Transverse colon (tissue), 4 donors: ENCODE measurements at regions not wholly inside any gene's neighbourhood (a gene's known extent, or its start where the extent isn't known, plus 50 kb on each side); places are given as distances from the start of the nearest gene placed in this dataset.

Source experiments
- DNase-seq: peaks from one replicate; pipeline ENCODE4 v3.0.0-alpha.2; 2019
- H3K27ac ChIP-seq, 4 donors: fragments of 200-600 bp; sonication (generic); 2 replicates each; pipeline ENCODE4 v1.5.1; 2016 to 2018; ENCODE audit warnings: inconsistent platforms in 4 of 4
- H3K27me3 ChIP-seq: fragments of 200-600 bp; sonication (generic); 2 replicates; pipeline ENCODE4 v1.5.1; 2017; ENCODE audit warnings: inconsistent platforms
- H3K36me3 ChIP-seq, 4 donors: fragments of 200-600 bp; sonication (generic); 2 replicates each; pipeline ENCODE4 v1.5.1; 2017 to 2019; ENCODE audit warnings: inconsistent platforms in 4 of 4
- H3K4me1 ChIP-seq, 4 donors: fragments of 200-600 bp; sonication (generic); 2 replicates each; pipeline ENCODE4 v1.5.1; 2017 to 2020; ENCODE audit warnings: inconsistent platforms in 4 of 4
- H3K4me3 ChIP-seq, 4 donors: fragments of 200-600 bp; sonication (generic); 1 replicate in 1 of 4; 2 replicates in 3 of 4; pipeline versions ENCODE4 v1.5.1 to v1.6.1; 2017 to 2019; ENCODE audit warnings: inconsistent platforms in 4 of 4
- H3K9me3 ChIP-seq, 2 donors: fragments of 200-600 bp; sonication (generic); 2 replicates each; pipeline ENCODE4 v1.5.1; 2017 to 2019; ENCODE audit warnings: inconsistent platforms in 2 of 2
- CTCF ChIP-seq, 5 experiments: fragments of 200-600 bp in 3 of 5; fragments of 450-650 bp in 2 of 5; sonication (generic) in 3 of 5; IDR thresholded peaks; 1 replicate in 2 of 5; 2 replicates in 3 of 5; pipeline ENCODE4 v1.5.1; 2016 to 2017; ENCODE audit warnings: antibody characterized with exemption in 5 of 5, inconsistent platforms in 3 of 5, mild to moderate bottlenecking in 2 of 5, moderate library complexity in 1 of 5
- EP300 ChIP-seq: sonication (generic); formaldehyde crosslinking; IDR thresholded peaks from one replicate; pipeline ENCODE4 v1.6.1; 2017; ENCODE audit warnings: antibody characterized with exemption, low read depth
- POLR2A ChIP-seq: fragments of 450-650 bp; IDR thresholded peaks from one replicate; pipeline ENCODE4 v1.6.1; 2016; ENCODE audit warnings: antibody characterized with exemption, mild to moderate bottlenecking, moderate library complexity
- POLR2AphosphoS5 ChIP-seq, 3 donors: sonication (generic); formaldehyde crosslinking; IDR thresholded peaks; one replicate each; pipeline ENCODE4 v1.6.1; 2016; ENCODE audit warnings: antibody characterized with exemption in 3 of 3
- WGBS, 2 donors: methylation state at CpG; one replicate each; pipeline ENCODE4 v1.1.5; 2018; ENCODE audit warnings: low coverage in 1 of 2; 5-methylcytosine and 5-hydroxymethylcytosine counted together
- in situ Hi-C, 4 donors: fragments of 200-750 bp; cut with MboI; loops; one replicate each; pipeline versions ENCODE4 v1.15.0 to v1.15.1; 2017; ENCODE audit warnings: low sequenced_read_pairs in 3 of 4, low pct_ligation_motif_present in 1 of 4, low pct_unique_long_range_greater_than_20kb in 1 of 4
- intact Hi-C: fragments of 100-400 bp; cut with DNase I; formaldehyde crosslinking; loops from one replicate; pipeline ENCODE4 v1.15.1; 2023; ENCODE audit warnings: low total_unique reads

DNA sequence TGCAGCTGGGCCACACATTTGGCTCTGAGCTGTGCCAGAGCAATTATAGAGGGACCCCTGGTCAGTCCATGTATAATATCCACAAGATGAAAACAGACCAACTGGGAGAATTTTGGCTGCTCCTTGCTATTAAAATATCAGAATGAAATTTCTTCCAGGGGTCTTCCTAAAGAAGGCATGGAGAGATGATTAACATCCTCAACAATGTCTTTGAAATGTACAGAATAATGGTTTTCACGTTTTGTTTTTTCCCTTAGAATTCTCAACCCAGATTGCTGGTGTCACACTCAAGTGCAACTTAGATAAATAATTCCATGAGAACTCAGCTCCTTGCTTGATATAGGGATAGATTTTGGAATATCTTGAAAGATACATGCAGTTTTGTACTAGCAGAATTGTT is 148.3 kb upstream of the SLC24A2 start:
- intact Hi-C loops (no loop called here), in situ Hi-C loops (loop anchor here in 3 of 4 donors (25.0 kb wide), 3 partner anchors 400 to 1175 kb away; no protein-coding TSS in a partner anchor)
- 85 to 90% methylated on average over 1 of the region's 1 CpG for WGBS, 2 donors
- Histone ChIP-seq H3K27me3 (no peaks in the 10 kb centered on the region), H3K36me3 (no peaks in the 10 kb centered on the region), H3K9me3 (no peaks in the 10 kb centered on the region), H3K4me3 (no peak overlapping the region), H3K27ac (no peak overlapping the region), H3K4me1 (no peaks in the 10 kb centered on the region)
- DNase-seq: no peak
- TF ChIP-seq POLR2A (no peak), EP300 (no peak), POLR2AphosphoS5 (IDR thresholded peaks at IDR 0.05) (no peak), CTCF (IDR thresholded peaks at IDR 0.05) (no peak)

DNA sequence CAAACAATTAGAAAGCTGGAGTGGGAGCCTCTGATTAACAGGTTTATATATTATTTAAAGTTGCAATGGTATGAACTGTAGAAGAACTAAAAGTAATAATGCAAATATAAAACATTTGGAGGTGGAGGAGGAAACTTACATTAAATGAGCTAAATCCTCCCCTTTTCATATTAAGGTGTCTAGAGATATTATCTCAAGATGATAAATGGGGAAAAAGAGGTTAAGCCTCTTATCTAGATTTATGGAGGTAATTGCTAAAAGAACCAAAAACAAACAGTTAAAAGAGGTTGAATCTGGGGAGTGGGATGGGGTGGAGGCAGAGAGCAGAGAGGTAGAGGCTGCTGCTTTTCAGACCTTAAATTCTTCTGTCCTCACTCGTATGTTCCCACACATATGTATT is 147.8 kb upstream of the SLC24A2 start:
- H3K4me3 ChIP-seq: no peak overlapping the region
- no peaks in the 10 kb centered on the region for H3K4me1 ChIP-seq
- 49% methylated on average over 1 of the region's 1 CpG; no CpG with 5 or more reads in 1 of the 2 donors for WGBS, 2 donors
- no peaks in the 10 kb centered on the region for H3K36me3 ChIP-seq
- no peak for DNase-seq
- H3K27ac ChIP-seq: no peak overlapping the region
- in situ Hi-C loops (loop anchor here in 3 of 4 donors (25.0 kb wide), 3 partner anchors 401 to 1176 kb away; no protein-coding TSS in a partner anchor), intact Hi-C loops (no loop called here)
- TF ChIP-seq POLR2A (no peak), EP300 (no peak), CTCF (IDR thresholded peaks at IDR 0.05) (no peak), POLR2AphosphoS5 (IDR thresholded peaks at IDR 0.05) (no peak)
- H3K27me3 ChIP-seq: no peaks in the 10 kb centered on the region
- H3K9me3 ChIP-seq: no peaks in the 10 kb centered on the region

GRCh38 chr9:19935422-19935821 is 146.6 kb upstream of the SLC24A2 start:
- H3K9me3 ChIP-seq: no peaks in the 10 kb centered on the region
- intact Hi-C loops: no loop called here
- no peaks in the 10 kb centered on the region for H3K4me1 ChIP-seq
- no peak for DNase-seq
- no peak overlapping the region for H3K27ac ChIP-seq
- H3K36me3 ChIP-seq: no peaks in the 10 kb centered on the region
- in situ Hi-C loops: loop anchor here in 3 of 4 donors (25.0 kb wide), 3 partner anchors 402 to 1177 kb away; no protein-coding TSS in a partner anchor
- TF ChIP-seq POLR2A (no peak), EP300 (no peak), POLR2AphosphoS5 (IDR thresholded peaks at IDR 0.05) (no peak), CTCF (IDR thresholded peaks at IDR 0.05) (no peak)
- no peak overlapping the region for H3K4me3 ChIP-seq
- H3K27me3 ChIP-seq: no peaks in the 10 kb centered on the region
- WGBS, 2 donors: 80% methylated on average over 4 of the region's 4 CpGs; no CpG with 5 or more reads in 1 of the 2 donors

GRCh38 chr9:19934301-19934871 is 145.5 kb upstream of the SLC24A2 start:
- TF ChIP-seq POLR2A: no peak
- no peak for TF ChIP-seq POLR2AphosphoS5 (IDR thresholded peaks at IDR 0.05)
- no peaks in the 10 kb centered on the region for H3K9me3 ChIP-seq
- intact Hi-C loops (no loop called here), in situ Hi-C loops (loop anchor here in 3 of 4 donors (25.0 kb wide), 3 partner anchors 403 to 1178 kb away; no protein-coding TSS in a partner anchor)
- no peaks in the 10 kb centered on the region for H3K27me3 ChIP-seq
- WGBS, 2 donors: 54% methylated on average over 26 of the region's 41 CpGs; no CpG with 5 or more reads in 1 of the 2 donors
- peak overlapping the region in 3 of 4 donors; percentile 35 to 51 (median 43) for H3K4me3 ChIP-seq
- H3K4me1 ChIP-seq: no peaks in the 10 kb centered on the region
- DNase-seq: peak; percentile 17
- H3K27ac ChIP-seq: no peak overlapping the region
- no peaks in the 10 kb centered on the region for H3K36me3 ChIP-seq
